A673 (cell line): ENCODE measurements at regions not wholly inside any gene's neighbourhood (a gene's known extent, or its start where the extent isn't known, plus 50 kb on each side); places are given as distances from the start of the nearest gene placed in this dataset.

Experiments used
- BruUV-seq: library from RNA; stranded (reverse); fragments of 400-500 nt; replicated peaks from 2 replicates; lab custom pipeline; 2021; lab: Mats Ljungman, UMichigan
- CTCF ChIA-PET: fragments of 300-600 bp; sonication (Branson Sonifier 250); formaldehyde crosslinking; loops from one replicate; lab custom pipeline; 2022; ENCODE audit warnings: antibody characterized with exemption; lab: Charles Lee
- POLR2A ChIA-PET: fragments of 300-600 bp; sonication (Branson Sonifier 250); formaldehyde crosslinking; loops from one replicate; lab custom pipeline; 2022; ENCODE audit warnings: antibody characterized with exemption; ENCODE audit not compliant: low non-redundant PET; lab: Charles Lee
- DNase-seq: peaks from one replicate; pipeline ENCODE4 v3.0.0-alpha.2; 2015; ENCODE audit warnings: low spot score
- H3K27ac ChIP-seq: fragments of 200-600 bp; sonication (generic); 2 replicates; pipeline ENCODE4 v1.5.1; 2016; ENCODE audit warnings: mixed run types, low read depth, mild to moderate bottlenecking, mixed read lengths, antibody characterized with exemption, low read length; ENCODE audit not compliant: poor library complexity, severe bottlenecking
- H3K27me3 ChIP-seq: fragments of 200-600 bp; sonication (generic); replicated peaks from 2 replicates; pipeline ENCODE4 v1.6.1; 2017; ENCODE audit warnings: mixed run types, low read depth, mild to moderate bottlenecking, mixed read lengths, antibody characterized with exemption, low read length; ENCODE audit not compliant: insufficient read depth, poor library complexity
- H3K36me3 ChIP-seq: fragments of 200-600 bp; sonication (generic); 2 replicates; pipeline ENCODE4 v1.6.1; 2016; ENCODE audit warnings: mixed run types, mild to moderate bottlenecking, mixed read lengths, antibody characterized with exemption, low read length; ENCODE audit not compliant: insufficient read depth, poor library complexity, severe bottlenecking
- H3K4me1 ChIP-seq: fragments of 200-600 bp; sonication (generic); 2 replicates; pipeline ENCODE4 v1.6.1; 2017; ENCODE audit warnings: mixed run types, mild to moderate bottlenecking, mixed read lengths, antibody characterized with exemption, low read length; ENCODE audit not compliant: insufficient read depth, poor library complexity, severe bottlenecking
- H3K4me3 ChIP-seq: fragments of 200-600 bp; sonication (generic); 2 replicates; pipeline ENCODE4 v1.5.1; 2016; ENCODE audit warnings: low read depth, mixed run types, mild to moderate bottlenecking, mixed read lengths, low read length; ENCODE audit not compliant: poor library complexity, severe bottlenecking
- H3K9me3 ChIP-seq: fragments of 200-600 bp; sonication (generic); 2 replicates; pipeline ENCODE4 v1.6.1; 2016; ENCODE audit warnings: mixed run types, low read depth, mild to moderate bottlenecking, mixed read lengths, antibody characterized with exemption, low read length; ENCODE audit not compliant: poor library complexity, severe bottlenecking
- EZH2 ChIP-seq: fragments of 200-600 bp; sonication (generic); IDR thresholded peaks from 2 replicates; pipeline ENCODE4 v1.6.1; 2017; ENCODE audit warnings: borderline replicate concordance, low read depth, mild to moderate bottlenecking, mixed read lengths, antibody characterized with exemption, low read length; ENCODE audit not compliant: poor library complexity, severe bottlenecking
- intact Hi-C: fragments of 100-400 bp; cut with micrococcal nuclease; formaldehyde crosslinking; loops from one replicate; pipeline ENCODE4 v1.10.0; 2022; ENCODE audit not compliant: unreplicated experiment
- TF ChIP-seq, protein P1 (sequence below): fragments of 300-800, 200-600 bp; sonication (generic); conservative IDR thresholded peaks from 2 replicates; pipeline ENCODE4 v1.5.1; 2017; ENCODE audit warnings: low read depth, mild to moderate bottlenecking, antibody characterized with exemption, low read length, moderate library complexity, mixed read lengths

DNA sequence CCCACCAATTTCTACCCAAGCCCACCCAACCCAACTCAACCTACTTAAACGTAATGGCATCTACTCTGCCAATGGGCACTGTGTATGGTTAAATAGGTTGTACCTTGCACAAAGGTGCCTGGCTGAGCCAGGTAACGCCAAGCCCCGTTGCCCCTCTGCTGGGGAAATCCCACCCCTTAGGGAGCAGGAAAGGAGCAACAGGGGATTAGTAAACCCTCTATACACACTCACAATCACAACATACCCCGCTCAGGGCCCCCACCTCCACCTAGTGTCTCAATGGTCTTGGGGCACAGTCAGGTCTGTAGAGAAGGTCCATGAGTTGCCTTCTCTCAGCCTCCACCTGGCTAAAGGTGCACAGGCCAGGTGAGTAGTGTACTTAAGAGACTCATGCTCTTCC is 74.3 kb upstream of the PCBD1 start:
- no peaks in the 10 kb centered on the region for H3K9me3 ChIP-seq
- POLR2A ChIA-PET: no interaction called here
- no peak overlapping the region for H3K4me3 ChIP-seq
- no peak overlapping the region for H3K27ac ChIP-seq
- DNase-seq: no peak
- BruUV-seq: no TSS peak
- no peaks in the 10 kb centered on the region for H3K36me3 ChIP-seq
- TF ChIP-seq, protein P1, sequence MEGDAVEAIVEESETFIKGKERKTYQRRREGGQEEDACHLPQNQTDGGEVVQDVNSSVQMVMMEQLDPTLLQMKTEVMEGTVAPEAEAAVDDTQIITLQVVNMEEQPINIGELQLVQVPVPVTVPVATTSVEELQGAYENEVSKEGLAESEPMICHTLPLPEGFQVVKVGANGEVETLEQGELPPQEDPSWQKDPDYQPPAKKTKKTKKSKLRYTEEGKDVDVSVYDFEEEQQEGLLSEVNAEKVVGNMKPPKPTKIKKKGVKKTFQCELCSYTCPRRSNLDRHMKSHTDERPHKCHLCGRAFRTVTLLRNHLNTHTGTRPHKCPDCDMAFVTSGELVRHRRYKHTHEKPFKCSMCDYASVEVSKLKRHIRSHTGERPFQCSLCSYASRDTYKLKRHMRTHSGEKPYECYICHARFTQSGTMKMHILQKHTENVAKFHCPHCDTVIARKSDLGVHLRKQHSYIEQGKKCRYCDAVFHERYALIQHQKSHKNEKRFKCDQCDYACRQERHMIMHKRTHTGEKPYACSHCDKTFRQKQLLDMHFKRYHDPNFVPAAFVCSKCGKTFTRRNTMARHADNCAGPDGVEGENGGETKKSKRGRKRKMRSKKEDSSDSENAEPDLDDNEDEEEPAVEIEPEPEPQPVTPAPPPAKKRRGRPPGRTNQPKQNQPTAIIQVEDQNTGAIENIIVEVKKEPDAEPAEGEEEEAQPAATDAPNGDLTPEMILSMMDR: no peak
- TF ChIP-seq EZH2: no peak
- CTCF ChIA-PET: no interaction called here
- intact Hi-C loops: no loop called here
- H3K4me1 ChIP-seq: no peaks in the 10 kb centered on the region
- H3K27me3 ChIP-seq: no peaks in the 10 kb centered on the region

DNA sequence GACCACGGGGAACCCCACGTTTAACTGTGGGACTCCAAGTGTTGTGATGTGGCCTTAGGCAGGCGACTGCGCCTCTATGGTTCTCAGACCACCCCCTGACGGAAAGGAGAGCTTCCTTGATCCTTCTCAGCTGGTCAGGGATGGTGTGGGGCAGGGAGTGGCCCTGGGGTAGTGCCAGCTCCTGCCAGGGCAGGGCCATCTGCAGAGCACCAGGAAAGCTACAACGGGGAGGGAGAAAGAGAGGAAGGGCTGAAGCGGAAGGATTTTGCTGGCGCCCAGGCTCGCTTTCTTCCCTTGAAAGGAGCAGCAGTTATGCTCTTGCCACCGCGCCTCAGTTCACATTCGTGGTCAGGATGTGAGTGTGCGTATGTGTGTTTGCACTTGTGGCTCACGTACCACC is 74.9 kb upstream of the PCBD1 start:
- ChIA-PET POLR2A (no interaction called here), CTCF (no interaction called here)
- intact Hi-C loops: no loop called here
- no TSS peak for BruUV-seq
- Histone ChIP-seq H3K27me3 (no peaks in the 10 kb centered on the region), H3K9me3 (no peaks in the 10 kb centered on the region), H3K4me1 (no peaks in the 10 kb centered on the region), H3K36me3 (no peaks in the 10 kb centered on the region), H3K27ac (no peak overlapping the region), H3K4me3 (no peak overlapping the region)
- no peak for TF ChIP-seq EZH2
- TF ChIP-seq, protein P1: no peak
- no peak for DNase-seq

DNA sequence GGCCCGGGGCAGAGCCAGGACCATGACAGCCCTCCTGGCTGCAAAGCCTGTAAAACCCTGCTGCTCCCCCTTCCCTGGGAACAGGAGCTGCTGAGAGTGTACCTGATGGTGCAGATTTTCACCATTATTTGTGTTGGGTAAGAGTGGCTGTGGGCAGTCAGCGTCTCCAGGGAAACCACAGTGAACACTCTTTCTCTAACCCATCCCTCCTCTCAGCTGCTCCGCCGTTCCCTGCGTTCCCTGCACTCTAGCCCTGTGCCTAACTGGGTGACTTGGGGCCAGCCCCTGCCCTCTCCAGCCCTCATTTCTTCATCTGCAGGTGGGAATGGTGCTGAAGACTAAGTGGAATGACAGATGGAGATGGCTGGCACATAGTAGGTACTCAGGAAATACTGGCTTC is 75.9 kb upstream of the PCBD1 start:
- ChIA-PET CTCF (no interaction called here), POLR2A (interaction anchor here (0.6 kb wide), 1 partner anchor 24 kb away, joined by 3 read pairs; no protein-coding TSS in a partner anchor)
- DNase-seq: no peak
- no peaks in the 10 kb centered on the region for H3K4me1 ChIP-seq
- BruUV-seq: no TSS peak
- no peak overlapping the region for H3K4me3 ChIP-seq
- intact Hi-C loops: no loop called here
- H3K27ac ChIP-seq: no peak overlapping the region
- H3K9me3 ChIP-seq: no peaks in the 10 kb centered on the region
- TF ChIP-seq EZH2: no peak
- TF ChIP-seq, protein P1: no peak
- no peaks in the 10 kb centered on the region for H3K36me3 ChIP-seq
- no peaks in the 10 kb centered on the region for H3K27me3 ChIP-seq
